GM23338 (cell line): ENCODE measurements at regions not wholly inside any gene's neighbourhood (a gene's known extent, or its start where the extent isn't known, plus 50 kb on each side); places are given as distances from the start of the nearest gene placed in this dataset.

Experiments used
- ATAC-seq: fragments of 200-7000 bp; cut with Tn5 transposase; 3 replicates; pipeline ENCODE4 v1.9.1; 2020
- DNase-seq: peaks from one replicate; pipeline ENCODE4 v3.0.0-alpha.2; 2015; ENCODE audit warnings: low spot score
- H2AFZ ChIP-seq: fragments of 200-600 bp; sonication (generic); 2 replicates; pipeline ENCODE4 v1.8.0; 2016; ENCODE audit warnings: antibody characterized with exemption, mild to moderate bottlenecking, moderate library complexity
- H3F3A ChIP-seq: fragments of 200-600 bp; sonication (generic); replicated peaks from 2 replicates; pipeline ENCODE4 v1.8.0; 2017; ENCODE audit warnings: antibody characterized with exemption, mixed run types, low read depth
- H3K27ac ChIP-seq: fragments of 200-600 bp; sonication (generic); 2 replicates; pipeline ENCODE4 v1.6.1; 2016; ENCODE audit warnings: low read depth
- H3K27me3 ChIP-seq: fragments of 200-600 bp; sonication (generic); 2 replicates; pipeline ENCODE4 v1.8.0; 2016; ENCODE audit warnings: mild to moderate bottlenecking, mixed run types, moderate library complexity; ENCODE audit not compliant: insufficient read depth
- H3K36me3 ChIP-seq: fragments of 200-600 bp; sonication (generic); 2 replicates; pipeline ENCODE4 v1.8.0; 2016; ENCODE audit warnings: mild to moderate bottlenecking; ENCODE audit not compliant: insufficient read depth
- H3K4me1 ChIP-seq: fragments of 200-600 bp; sonication (generic); 2 replicates; pipeline ENCODE4 v1.8.0; 2016; ENCODE audit warnings: mild to moderate bottlenecking, moderate library complexity; ENCODE audit not compliant: insufficient read depth
- H3K4me2 ChIP-seq: fragments of 200-600 bp; sonication (generic); 2 replicates; pipeline ENCODE4 v1.7.1; 2017; ENCODE audit warnings: mixed run types
- H3K4me3 ChIP-seq: fragments of 200-600 bp; sonication (generic); 2 replicates; pipeline ENCODE4 v1.6.1; 2016; ENCODE audit warnings: mixed run types
- H3K79me2 ChIP-seq: fragments of 200-600 bp; sonication (generic); replicated peaks from 2 replicates; pipeline ENCODE4 v1.8.0; 2017; ENCODE audit warnings: mild to moderate bottlenecking; ENCODE audit not compliant: insufficient read depth
- H3K9me2 ChIP-seq: fragments of 200-600 bp; sonication (generic); 2 replicates; pipeline ENCODE4 v1.8.0; 2017; ENCODE audit not compliant: insufficient read depth
- H4K20me1 ChIP-seq: fragments of 200-600 bp; sonication (generic); replicated peaks from 2 replicates; pipeline ENCODE4 v1.8.0; 2017; ENCODE audit warnings: mild to moderate bottlenecking; ENCODE audit not compliant: insufficient read depth
- H3K27ac Mint-ChIP-seq: 2 replicates; pipeline ENCODE4 v1.8.0; 2020; ENCODE audit warnings: inconsistent platforms, mild to moderate bottlenecking, moderate library complexity, mixed read lengths
- H3K27me3 Mint-ChIP-seq: 3 replicates; pipeline ENCODE4 v1.8.0; 2022; ENCODE audit warnings: low read depth, mild to moderate bottlenecking, moderate library complexity, mixed read lengths, inconsistent platforms; ENCODE audit not compliant: insufficient read depth, poor library complexity
- H3K36me3 Mint-ChIP-seq: 3 replicates; pipeline ENCODE4 v1.8.0; 2021; ENCODE audit warnings: low read depth, mild to moderate bottlenecking, inconsistent platforms, moderate library complexity, mixed read lengths
- H3K4me1 Mint-ChIP-seq: 3 replicates; pipeline ENCODE4 v1.8.0; 2020; ENCODE audit warnings: mild to moderate bottlenecking, inconsistent platforms, mixed read lengths
- H3K4me3 Mint-ChIP-seq: 3 replicates; pipeline ENCODE4 v1.8.0; 2021; ENCODE audit warnings: moderate library complexity, mild to moderate bottlenecking, inconsistent platforms, mixed read lengths
- H3K9me3 Mint-ChIP-seq: 3 replicates; pipeline ENCODE4 v1.8.0; 2020; ENCODE audit warnings: moderate library complexity, mild to moderate bottlenecking, inconsistent platforms, mixed read lengths
- CREB1 ChIP-seq: fragments of 250-450 bp; sonication (Bioruptor Pico); IDR thresholded peaks from 2 replicates; pipeline ENCODE4 v1.5.0; 2020; ENCODE audit warnings: low read depth, mild to moderate bottlenecking, moderate library complexity
- CTCF ChIP-seq, 2 experiments: fragments of 200-600 bp in 1 of 2; sonication (generic) in 1 of 2; conservative IDR thresholded peaks; 2 replicates each; pipeline versions ENCODE4 v1.5.1 to v1.6.1; 2016 to 2017; ENCODE audit warnings: antibody characterized with exemption in 2 of 2, low read depth in 2 of 2, mild to moderate bottlenecking in 2 of 2, moderate library complexity in 1 of 2
- ETS1 ChIP-seq: IDR thresholded peaks from 2 replicates; pipeline ENCODE4 v1.6.1; 2016; ENCODE audit warnings: antibody characterized with exemption
- EZH2 ChIP-seq: fragments of 200-600 bp; sonication (generic); IDR thresholded peaks from one replicate; pipeline ENCODE4 v1.8.0; 2017; ENCODE audit warnings: antibody characterized with exemption, mild to moderate bottlenecking, low read depth; ENCODE audit not compliant: unreplicated experiment
- EZH2phosphoT487 ChIP-seq: fragments of 200-600 bp; sonication (generic); IDR thresholded peaks from one replicate; pipeline ENCODE4 v1.8.1; 2018; ENCODE audit warnings: antibody characterized with exemption; ENCODE audit not compliant: unreplicated experiment
- JUNB ChIP-seq: IDR thresholded peaks from one replicate; pipeline ENCODE4 v1.6.1; 2016; ENCODE audit warnings: antibody characterized with exemption; ENCODE audit not compliant: unreplicated experiment
- NANOG ChIP-seq: IDR thresholded peaks from 2 replicates; pipeline ENCODE4 v1.6.1; 2016; ENCODE audit warnings: antibody characterized with exemption, borderline replicate concordance
- POLR2AphosphoS5 ChIP-seq: IDR thresholded peaks from 2 replicates; pipeline ENCODE4 v1.6.1; 2016; ENCODE audit warnings: antibody characterized with exemption, low read depth
- REST ChIP-seq: IDR thresholded peaks from one replicate; pipeline ENCODE4 v1.6.1; 2018; ENCODE audit warnings: antibody characterized with exemption; ENCODE audit not compliant: unreplicated experiment
- STAT1 ChIP-seq: IDR thresholded peaks from one replicate; pipeline ENCODE4 v1.6.1; 2016; ENCODE audit warnings: antibody characterized with exemption; ENCODE audit not compliant: unreplicated experiment
- ZNF114 ChIP-seq: fragments of 250-450 bp; sonication (Bioruptor Pico); IDR thresholded peaks from 2 replicates; pipeline ENCODE4 v1.5.0; 2020; ENCODE audit warnings: mild to moderate bottlenecking, moderate library complexity
- ZNF331 ChIP-seq: fragments of 250-450 bp; sonication (Bioruptor Pico); IDR thresholded peaks from 2 replicates; pipeline ENCODE4 v1.5.0; 2020; ENCODE audit warnings: low read depth, mild to moderate bottlenecking, moderate library complexity
- ZNF462 ChIP-seq: fragments of 250-450 bp; sonication (Bioruptor Pico); IDR thresholded peaks from 2 replicates; pipeline ENCODE4 v1.5.0; 2020; ENCODE audit warnings: mild to moderate bottlenecking, moderate library complexity

- H3K36me3 ChIP-seq = no peaks in the 10 kb centered on the region
- H3K4me1 ChIP-seq = no peaks in the 10 kb centered on the region
- no peak overlapping the region for H3K4me3 ChIP-seq
- ATAC-seq = no peak
- no peaks in the 10 kb centered on the region for H3K27me3 ChIP-seq
- TF ChIP-seq REST (no peak), STAT1 (no peak), POLR2AphosphoS5 (no peak), JUNB (no peak), EZH2 (no peak), NANOG (no peak), CTCF (conservative IDR thresholded peaks at IDR 0.05; ENCODE audit: low read depth in 2 of 2) (no peak), ZNF114 (CRISPR knock-in tag) (no peak), ZNF462 (CRISPR knock-in tag) (no peak), EZH2phosphoT487 (no peak), ZNF331 (CRISPR knock-in tag) (no peak), CREB1 (CRISPR knock-in tag) (no peak), ETS1 (no peak)
- no peak overlapping the region for H3K27ac ChIP-seq
- no peak for DNase-seq
- H2AFZ ChIP-seq = no peak overlapping the region
- Mint-ChIP-seq H3K27ac (no peak overlapping the region), H3K4me3 (no peak overlapping the region), H3K9me3 (no peaks in the 10 kb centered on the region), H3K36me3 (no peaks in the 10 kb centered on the region), H3K4me1 (no peaks in the 10 kb centered on the region), H3K27me3 (no peaks in the 10 kb centered on the region)
- no peaks in the 10 kb centered on the region for H4K20me1 ChIP-seq
- no peaks in the 10 kb centered on the region for H3K9me2 ChIP-seq
- H3K4me2 ChIP-seq = no peak overlapping the region
- H3K79me2 ChIP-seq = no peaks in the 10 kb centered on the region
- no peaks in the 10 kb centered on the region for H3F3A ChIP-seq
Measured at GRCh38 chr12:63206909-63207308, 55.9 kb upstream of the AVPR1A start.
